Forelimb muscle (tissue), 1 donor: ENCODE measurements at regions not wholly inside any gene's neighbourhood (a gene's known extent, or its start where the extent isn't known, plus 50 kb on each side); places are given as distances from the start of the nearest gene placed in this dataset.

Experiments
- DNase-seq: peaks from one replicate; pipeline ENCODE4 v3.0.0-alpha.2; 2013; ENCODE audit warnings: low read depth

DNA sequence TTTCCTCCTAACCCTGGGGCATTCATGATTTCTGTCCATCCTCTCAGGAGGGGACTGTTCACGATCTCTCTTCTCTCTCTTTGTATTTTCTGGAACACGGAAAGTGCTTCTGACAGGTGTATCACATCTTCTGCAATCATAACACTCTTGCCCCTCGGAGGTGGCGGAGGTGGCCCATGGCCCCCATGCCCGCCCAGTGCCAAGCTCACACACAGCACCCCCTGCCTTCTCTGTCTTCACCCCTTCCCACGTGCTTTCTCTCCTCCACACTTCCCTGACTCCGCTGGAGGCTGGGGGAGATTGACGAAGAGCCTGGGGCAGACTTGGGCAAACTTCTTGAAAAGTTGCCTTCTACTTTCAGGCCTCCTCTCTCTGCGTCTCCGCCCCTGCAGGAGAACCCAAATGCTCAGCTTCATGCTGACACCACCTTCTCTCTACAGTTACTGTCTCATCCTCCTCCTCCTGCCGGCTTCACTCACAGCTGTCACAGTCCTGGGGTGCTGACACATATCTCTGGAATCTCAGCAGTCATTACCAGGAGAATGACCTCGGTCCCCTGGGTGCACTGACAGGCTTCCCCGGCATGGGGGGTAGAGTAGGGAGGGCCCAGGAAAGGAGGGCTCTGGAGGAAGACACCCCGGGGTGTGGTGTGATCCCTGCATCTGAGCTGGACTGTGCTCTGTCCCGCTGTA is 127.1 kb downstream of the ENGASE start:
- DNase-seq = no peak

DNA sequence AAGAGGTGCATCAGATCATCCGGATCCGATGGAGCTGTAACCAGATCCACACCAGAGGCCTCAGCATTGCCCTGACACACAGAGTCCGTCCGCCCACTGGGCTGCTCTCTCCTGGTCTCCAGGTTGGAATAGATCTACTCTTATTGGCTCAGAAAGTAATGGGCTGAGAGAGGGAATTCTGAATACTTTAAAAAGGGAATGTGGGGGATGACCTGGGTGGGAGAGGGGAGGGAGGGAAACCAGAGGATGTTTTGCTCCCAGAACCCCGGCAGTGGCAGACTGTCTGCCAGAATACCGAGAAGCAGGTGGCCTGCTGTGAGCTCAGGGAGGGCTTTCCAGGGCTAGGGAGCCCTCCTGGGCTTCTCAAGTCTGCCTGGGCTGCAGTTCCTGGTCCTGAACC is 126.5 kb downstream of the ENGASE start:
- no peak for DNase-seq

DNA sequence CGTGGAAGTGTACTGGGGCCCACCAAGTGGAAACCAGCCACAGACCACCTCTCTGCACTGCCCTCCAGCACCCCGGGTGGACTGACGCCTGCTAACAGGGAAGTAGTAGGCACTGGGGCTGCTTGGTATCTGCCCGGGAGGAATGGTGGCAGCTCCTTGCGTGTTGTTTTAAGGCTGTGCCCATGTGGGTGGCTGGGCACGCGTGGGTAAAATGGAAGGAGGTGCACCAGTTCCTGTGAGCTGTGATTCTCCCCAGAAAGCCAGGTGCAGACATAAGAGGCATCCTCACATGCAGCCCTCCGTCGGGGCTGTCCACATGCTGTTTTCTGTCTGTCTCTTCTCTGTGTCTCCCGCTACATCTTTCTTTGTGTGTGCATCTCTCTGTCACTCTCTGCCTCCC is 122.3 kb downstream of the ENGASE start:
- no peak for DNase-seq

DNA sequence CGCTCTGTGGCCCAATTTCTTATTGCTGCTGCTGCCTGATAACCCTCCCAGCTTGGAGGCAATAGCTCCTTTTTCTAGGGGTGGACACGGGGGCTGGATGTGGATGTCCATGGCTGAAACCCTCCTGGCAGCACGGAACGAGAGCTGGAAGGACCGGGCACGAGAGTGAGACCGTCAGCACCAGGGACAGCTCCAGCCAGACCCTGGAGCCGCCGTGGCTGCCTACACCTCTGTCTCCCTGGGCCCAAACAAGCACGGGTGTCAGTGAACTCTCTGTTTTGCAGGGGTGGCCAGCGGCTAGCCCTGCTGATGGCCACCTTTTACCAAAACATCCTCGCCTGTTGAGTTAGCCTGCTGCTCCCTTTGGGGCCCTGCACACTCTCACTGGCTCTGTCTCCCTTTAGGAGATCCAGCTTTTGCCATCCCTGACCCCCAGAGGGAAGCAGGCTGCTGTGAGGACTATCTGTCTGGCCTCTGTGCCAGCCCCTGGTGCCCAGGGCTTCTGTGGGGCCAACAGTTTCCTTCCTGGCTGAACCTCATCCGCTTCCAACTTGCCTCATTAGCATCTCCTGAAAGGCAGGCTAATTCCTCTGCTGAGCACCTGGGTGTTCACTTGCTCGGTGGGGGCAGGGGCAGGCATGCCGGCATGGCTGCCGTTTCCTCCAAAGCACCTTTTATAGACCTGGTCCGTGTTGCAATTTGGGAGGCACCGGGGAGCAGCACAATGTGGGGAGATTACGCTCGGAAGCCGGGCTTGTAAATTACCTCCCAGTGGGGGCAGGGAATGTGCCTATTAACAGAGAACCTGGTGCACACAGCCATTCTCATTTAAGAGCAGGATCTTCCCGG is 118.1 kb downstream of the ENGASE start:
- DNase-seq = peak; percentile 17

DNA sequence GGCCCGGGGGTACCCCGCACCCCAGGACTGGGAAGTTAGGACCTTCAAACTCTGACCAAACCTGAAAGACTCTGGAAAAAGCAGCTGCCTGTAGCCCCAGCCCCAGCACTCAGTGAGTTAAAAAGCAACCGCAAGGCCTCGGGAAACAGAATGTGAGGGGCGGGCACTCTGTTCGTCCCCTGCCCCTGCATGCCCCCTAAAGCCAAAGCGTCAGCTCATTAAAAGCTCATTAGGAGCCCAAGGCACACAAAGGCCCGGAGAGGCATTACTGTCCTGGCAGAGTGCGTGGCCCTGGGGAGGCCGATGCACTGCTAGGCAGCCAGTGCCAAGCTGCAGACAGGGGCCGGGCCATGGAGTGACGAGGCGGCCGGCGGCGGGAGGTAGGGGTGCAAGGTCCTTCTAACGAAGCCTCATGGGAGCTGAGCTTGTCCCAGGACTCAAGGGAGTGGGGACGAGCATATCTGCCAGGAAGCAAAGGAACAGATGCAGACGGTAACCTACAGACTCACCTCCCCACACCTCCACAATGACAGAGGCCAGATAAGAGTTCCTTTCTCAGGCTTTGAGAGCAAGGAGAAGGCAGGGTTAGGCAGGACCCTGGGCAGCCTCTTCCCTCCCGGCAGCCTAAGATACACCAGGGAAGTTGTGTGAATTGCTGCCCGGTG is 116.8 kb downstream of the ENGASE start:
- DNase-seq = no peak

DNA sequence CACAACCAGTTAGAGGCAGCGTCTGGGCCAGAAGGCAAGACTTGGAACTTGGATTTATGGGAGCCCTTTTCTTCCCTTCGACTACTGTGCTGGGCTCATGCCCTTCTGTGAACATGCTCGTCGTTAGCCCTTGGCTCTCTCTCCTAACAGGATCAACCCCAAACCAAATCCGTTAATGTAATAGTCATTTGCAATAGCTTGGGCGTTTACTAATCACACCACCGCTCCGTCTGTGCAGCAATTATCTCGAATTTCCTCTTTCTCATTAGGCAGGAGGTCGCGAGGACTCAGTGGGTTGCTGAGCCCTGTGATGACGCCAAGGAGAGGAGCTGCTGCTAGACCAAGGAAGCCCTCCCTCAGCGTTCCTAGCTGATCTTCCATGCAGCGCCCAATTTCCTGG is 114.7 kb downstream of the ENGASE start:
- no peak for DNase-seq

DNA sequence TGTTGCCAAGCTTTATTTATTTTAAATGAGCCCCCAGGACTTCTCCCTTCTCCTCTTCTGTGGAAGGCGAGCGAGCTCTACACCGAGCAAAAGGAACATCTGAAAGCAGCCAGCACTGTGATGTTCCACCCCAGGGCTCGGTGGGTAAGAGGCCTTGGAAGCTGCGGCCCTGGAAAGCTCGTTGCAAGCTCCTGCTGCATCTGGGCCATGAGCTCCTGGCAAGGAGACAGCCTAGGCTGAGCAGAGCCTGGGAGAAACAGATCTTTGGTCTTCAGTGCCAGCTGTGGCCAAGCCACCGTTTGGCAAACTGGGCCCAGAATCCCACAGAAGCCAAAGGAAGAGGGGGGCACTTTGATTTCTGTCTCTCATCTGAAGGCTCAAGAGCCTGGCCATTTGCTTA is 114.1 kb downstream of the ENGASE start:
- no peak for DNase-seq

DNA sequence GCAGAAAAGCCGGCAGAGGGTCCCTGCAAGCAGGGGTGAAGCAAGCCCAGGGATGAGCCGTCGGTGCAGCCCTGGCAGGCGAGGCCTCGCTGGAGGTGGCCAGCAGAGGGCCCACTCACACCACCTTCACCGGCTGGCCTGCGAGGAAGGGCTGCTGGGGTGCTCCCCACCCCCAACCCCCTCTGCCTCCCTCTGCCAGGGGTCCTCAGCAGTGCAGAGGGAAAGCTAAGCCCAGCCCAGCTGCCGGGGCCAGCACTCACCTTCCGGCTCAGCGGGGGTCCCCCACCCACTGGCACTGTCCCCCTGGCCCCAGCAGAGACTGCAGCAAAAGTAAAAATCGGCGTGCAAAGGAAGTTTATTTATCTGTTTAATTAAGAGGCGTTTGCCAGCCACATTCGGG is 113.4 kb downstream of the ENGASE start:
- DNase-seq = no peak

DNA sequence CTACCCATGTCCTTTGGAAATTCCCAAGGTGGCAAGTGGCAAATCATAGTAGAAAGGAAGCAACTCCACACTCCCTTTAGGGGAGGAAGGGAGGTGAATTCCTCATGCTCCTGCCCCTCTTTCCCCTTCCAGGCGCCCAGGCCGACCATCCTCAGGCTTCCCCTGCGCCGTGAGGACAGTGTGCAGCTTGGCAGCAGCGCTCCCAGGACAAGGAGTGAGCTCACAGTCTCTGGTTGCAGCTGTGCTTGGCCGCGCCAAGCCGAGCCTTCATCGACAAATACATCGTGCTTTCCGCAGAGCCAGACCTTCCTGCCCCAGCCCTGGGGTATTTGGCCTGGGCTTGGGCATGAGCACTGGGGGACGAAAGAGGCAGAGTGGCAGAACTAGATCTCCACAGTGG is 112.6 kb downstream of the ENGASE start:
- no peak for DNase-seq

DNA sequence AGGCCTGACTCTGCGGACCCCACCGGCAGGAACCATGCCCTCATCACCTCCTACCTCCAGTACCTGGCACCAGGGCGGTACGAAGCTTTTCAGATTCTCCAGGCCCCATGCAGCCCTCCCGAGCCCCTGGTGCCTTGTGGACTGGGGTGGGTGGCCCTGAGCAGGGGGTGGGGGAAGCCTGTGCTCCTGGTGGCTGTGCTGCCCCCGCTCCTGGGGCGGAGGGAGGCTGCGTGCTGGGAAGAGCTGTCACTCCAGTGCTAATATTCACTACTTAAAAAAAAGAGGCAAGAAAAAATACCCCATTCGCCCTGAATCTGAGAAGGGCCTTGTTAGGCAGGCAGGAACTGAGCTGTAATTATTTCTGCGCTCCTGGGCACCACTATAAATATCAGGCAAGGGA is 111.8 kb downstream of the ENGASE start:
- no peak for DNase-seq

DNA sequence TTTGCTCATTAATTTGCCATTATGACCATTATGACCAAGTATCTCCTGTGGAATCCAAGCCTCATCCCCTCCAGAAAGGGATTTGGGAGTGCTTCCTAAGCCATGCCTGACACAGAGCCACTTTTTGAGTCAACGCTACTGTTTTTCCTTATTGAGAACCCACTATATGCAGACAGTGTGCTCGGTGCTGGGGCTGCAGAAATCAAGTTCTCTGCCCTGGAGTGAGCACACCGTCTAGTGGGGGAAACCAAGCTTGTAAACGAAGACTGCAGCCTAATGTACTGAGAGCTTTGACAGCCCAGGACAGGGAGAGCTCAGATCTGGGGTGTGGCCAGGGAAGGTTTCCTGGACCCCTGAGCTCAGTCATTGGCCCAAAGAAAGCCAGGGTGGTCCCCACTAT is 111.0 kb downstream of the ENGASE start:
- DNase-seq = no peak

DNA sequence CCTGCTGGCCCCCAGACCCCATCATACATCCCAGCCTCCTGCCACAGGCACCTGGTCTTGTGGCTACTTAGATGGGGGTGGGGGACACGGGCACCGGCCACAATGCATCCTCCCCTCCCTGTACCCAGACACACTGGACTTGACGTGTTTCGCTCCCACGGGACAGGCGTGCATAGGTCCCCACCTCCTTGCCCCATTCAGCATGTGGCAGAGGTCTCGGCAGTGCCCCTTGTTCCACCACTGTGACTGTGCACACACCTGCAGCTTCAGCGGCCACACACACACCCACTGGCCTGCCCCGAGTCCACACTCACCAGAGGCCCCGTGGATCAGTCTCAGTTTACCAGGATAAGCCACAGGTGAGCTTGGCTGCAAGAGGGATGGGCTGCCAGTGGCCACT is 109.6 kb downstream of the ENGASE start:
- no peak for DNase-seq

DNA sequence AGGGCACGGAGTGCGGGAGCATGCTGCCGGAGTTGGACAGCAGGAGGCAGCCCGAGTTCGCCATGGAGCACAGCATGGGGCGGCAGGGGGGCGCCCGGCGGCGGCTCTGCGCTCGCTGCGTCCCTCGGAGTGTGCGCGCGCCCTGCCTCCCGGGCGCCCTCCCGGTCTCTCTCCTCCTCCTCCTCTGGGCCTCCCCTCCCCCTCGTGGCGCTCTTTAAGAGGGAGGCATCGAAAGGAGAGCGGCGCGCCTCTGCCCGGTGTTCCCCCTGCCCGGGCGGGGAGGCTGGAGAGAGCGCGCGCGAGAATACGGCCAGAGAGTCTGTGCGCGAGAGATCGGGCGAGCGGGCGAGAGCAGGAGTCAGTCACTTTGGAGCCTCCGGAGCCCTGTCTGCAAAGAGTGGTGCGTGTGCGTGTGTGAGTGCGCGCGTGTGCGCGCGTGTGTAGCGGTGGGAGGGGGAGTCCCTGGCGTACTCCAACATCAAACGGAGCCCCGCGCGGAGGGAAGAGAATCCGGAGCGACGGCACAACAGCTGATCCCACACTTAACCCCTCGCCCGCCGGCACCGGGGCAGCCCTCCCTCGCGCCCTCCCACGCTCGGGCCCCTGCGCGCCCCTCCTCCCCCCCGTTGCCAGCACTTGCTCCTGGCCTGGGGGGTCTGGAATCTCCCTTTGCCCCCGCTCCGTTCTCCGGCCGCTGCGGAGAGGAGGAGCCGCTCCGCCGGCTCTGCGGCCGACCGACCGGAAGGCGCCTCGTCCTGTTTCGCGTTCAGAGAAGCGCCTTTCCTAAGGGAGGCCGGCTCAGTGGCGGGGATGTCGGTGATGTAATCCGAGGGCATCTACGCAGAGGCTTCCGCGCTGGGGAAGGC is 108.9 kb downstream of the ENGASE start:
- DNase-seq = no peak

DNA sequence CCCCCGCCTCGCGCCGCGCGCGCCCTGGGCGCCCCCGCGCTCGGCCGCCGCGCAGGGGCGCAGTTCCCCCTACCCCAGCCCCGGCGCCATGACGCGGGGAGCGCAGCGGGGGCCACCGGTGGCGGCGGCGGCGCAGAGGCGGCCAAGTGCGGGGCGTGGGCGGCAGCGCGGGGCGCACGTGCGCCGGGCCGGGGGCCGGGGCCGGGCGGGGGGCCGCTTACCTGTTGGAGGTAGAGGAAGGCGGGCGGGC is 108.3 kb downstream of the ENGASE start:
- DNase-seq = no peak

DNA sequence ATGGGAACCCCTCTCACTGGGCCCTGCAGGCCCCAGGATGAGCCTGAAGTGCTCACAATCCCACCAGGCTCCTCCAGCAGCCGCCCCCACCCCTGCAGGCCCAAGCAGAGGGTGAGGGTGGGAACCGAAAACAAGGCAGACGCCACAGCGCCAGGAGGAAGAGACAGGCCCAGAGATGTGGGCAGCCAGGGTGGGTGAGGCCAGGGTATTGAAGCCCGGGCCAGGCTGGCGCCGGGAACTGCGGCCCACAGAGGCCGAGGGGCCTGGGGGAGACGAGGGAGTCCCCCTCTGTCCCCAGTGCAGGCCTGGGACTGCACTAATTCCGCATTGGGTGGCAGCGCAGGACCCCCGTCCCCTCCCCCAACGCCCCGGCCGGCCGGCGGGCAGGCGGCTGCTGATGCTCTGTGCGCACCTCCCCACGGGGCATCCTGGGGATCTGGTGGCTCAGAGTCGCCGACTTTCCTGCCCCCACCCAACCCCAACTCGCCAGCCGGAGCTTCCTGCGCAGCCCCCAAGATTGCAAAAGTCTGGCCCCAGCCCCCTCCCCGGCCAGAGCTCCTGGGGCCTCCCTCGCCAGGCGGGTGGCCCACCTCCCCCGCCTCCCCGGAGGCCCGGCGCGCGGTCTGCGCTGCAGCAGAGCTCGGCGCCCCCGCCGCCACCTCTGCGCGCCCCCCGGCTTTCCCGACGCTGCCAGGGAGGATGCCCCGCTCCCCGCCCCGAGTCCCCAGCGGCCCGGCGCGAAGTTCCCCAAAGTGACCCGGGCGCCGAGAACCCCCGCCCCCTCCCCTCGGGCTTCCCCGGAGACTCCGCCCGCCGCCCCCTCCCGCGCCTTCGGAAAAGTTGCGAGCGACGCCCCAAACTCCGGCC is 107.8 kb downstream of the ENGASE start:
- DNase-seq = no peak

DNA sequence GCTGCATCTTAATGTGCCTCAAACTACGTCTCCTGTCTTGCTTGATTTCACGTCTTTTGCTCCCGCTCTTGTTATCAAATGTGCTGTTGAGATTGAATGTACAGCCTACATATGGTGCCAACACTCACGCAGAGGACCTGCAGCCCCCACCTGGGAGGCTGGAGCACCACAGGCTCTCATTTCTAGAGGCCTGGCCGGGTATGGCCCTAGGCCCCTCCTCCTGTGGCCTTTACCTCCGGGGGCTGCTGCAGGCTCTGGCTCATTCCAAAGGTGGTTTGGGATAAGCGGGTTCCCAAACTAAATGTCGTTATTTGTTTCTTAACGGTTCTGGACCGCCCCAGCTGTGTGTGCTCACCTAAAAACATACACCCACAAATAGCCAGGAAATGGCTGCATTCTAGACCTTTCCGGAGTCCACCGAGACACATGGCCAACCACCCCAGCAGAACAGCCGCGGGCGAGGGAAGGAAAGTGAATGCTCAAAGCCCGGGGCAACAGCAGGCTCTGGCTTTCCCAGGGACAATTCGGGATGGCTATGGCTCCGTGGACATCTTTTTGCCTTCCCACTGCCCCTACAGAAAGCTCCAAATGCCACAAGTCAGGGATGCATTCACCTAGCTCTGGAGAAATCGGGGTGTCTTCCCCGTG is 105.9 kb downstream of the ENGASE start:
- no peak for DNase-seq

DNA sequence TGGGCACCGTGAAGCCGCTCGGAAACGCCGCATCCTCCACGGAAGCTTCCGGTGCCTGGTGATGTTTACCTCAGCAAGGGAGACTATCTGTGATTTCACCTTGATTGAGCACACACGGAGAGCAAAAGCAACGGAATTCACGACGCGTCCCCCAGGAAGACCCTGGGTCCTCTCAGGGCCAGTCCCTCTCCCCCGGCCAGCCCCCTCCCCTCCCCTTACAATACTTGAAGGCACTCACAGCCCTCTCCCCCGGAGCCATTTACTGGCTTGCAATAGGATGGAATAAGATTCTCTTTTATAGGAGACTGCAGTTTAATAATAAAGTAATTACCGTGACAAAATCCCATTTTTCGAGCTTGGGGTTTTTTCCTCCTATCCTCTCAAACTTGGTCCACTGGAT is 104.7 kb downstream of the ENGASE start:
- no peak for DNase-seq

DNA sequence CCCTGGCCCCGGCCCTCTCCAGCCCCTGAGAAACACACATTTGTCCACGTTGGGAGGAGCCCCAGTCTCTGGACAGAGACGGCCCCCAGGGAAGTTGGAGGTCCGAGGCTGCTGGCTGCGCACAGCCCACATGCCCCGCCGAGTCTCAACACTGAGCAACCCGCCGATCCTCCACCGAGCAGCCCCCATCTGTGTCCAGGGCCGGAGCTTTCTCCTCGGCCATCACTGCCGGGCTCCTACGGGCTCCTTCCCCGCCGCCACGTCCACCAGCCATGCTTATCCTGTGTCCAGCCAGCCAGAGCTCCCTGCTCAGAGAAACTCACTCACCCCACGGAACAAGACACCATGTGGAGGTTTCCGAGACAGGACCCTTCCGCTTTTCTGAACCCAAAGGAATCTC is 103.3 kb downstream of the ENGASE start:
- no peak for DNase-seq

DNA sequence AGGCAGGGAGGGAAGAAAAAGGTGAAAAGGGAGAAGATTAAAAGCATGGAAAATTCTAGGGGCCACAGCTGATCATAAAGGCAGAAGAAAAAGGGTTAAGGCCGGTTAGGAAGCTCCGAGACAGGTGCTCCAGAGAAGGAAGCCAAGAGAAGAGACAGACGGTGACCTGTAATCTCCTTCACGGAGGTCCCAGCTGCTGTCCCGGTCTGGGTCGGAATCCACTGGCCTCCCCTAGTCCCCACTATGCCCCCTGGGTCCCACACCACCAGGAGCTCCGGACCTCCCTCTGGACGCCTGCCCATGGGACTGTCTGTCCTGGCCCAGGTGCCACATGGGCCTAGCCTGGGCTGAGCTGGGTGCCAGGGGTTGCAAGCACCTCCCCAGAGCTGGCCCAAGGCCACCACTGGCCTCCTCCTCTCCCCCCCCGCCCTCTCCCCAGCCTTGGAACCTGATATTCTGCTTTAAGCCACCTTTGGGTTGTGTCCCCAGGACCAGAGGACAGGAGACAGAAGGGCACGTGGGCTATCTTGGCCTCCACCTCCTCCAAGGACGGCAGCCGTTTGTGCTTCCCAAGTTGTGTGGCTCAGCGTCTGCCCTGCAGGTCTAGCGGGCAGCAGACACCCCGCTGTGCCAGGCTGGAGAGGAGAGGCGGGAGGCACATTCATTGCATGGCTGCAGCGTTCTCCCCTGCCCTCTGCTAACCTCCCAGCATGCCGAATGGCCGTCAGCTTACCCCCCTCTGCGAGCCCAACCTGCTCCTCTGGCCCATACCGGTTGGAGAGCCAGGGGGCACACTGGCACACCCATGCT is 102.4 kb downstream of the ENGASE start:
- no peak for DNase-seq
